GM21619 (cell line): ENCODE measurements at regions not wholly inside any gene's neighbourhood (a gene's known extent, or its start where the extent isn't known, plus 50 kb on each side); places are given as distances from the start of the nearest gene placed in this dataset.
"Not testable (repeated sequence)": the region's sequence is repeated elsewhere in the genome, so short reads cannot be mapped to it uniquely, and the experiment has no call there.

Experiments
- ATAC-seq: cut with Tn5 transposase; IDR thresholded peaks from one replicate; pipeline ENCODE4 v1.9.1; 2021; ENCODE audit not compliant: unreplicated experiment

DNA sequence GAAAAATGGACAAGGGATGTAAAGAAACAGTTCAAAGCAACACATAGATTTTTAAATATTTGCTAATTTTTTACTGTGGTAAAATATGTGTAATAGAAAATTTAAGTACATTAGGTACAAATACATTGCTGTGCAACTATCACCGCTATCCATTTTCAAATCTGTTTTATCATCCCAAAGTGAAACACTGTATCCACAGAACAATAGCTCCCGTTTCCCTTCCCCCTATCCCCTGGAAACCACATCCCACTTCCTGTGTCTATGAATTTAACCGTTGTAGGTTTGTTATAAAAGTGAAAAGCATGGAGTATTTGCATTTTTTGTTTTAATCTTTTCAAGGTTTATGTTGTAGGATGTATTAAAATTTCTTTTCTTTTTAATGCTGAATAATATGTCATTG, 152.9 kb upstream of the HSFY1 start:
- not testable (repeated sequence) for ATAC-seq

DNA sequence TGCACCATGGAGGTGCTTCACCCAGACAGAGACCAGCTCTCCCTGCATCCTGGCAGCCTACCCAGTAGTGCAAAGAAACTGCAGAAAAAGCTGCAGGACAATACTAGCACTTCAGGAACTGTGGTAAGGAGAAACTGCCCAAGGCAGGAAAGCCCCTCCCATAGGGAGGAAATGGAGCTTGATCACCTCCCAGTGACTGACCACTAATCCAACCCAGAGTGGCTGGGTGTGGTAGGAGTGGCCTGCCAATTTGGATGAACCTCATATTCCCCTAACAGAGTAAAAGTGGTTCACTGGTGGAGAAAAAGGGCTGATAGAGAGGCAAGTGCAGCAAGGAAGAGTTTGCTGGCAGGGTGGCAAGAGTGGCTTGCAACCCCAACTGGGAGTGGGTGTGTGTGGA, 125.7 kb upstream of the HSFY1 start:
- ATAC-seq, result not testable (repeated sequence)

- ATAC-seq, result peak; percentile 63
Measured at GRCh38 chrY:18421457-18421856, 125.1 kb upstream of the HSFY1 start.

DNA sequence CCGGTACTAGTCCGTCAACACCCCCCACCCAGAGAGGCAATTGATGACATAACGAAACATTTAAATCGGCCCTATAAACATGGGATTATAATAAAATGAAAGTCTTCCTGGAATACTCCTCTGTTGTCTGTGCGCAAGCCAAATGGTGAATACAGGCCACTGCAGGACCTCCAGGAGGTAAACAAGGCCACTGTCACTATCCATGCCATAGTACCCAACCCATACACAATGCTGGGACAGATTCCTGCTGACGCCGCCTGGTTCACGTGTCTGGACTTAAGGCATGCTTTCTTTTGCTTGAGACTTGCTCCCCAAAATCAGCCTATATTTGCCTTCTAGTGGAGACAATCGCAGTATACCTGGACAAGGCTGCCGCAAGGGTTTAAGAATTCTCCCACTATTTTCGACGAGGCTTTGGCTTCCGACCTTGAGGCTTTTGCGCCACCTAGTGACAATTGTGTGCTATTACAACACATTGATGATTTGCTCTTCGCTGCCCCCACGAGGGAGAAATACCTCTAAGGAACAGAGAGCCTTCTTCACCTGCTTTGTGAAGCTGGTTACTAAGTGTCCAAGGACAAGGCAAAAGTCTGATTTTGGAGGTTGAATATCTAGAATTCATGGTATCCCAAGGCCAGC, 122.4 kb upstream of the HSFY1 start:
- ATAC-seq, result peak; percentile 75

- ATAC-seq, result not testable (repeated sequence)
Measured at GRCh38 chrY:18433540-18433939, 113.0 kb upstream of the HSFY1 start.

- ATAC-seq, result peak; percentile 87
Measured at GRCh38 chrY:18445853-18446252, 100.7 kb upstream of the HSFY1 start.

GRCh38 chrY:18452815-18453214, 93.7 kb upstream of the HSFY1 start:
- ATAC-seq, result not testable (repeated sequence)

DNA sequence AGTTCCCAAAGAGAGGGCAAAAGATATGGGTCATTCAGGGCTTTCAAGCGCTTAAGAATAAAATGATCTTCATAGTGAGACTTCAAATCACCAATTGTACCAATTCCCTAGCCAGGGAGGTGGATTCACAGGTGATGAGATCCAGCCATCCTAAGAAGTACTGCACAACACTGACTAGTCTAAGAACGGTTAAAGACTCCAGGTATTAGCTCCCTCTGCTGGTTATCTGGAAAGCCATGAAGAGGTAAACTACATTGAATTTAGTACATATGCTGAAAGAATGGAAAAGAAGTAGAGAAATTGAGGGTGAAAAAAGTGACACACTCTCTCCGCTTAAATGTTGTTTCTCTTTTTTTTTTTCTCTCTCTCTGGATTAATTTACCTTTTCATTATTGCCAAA, 87.4 kb upstream of the HSFY1 start:
- not testable (repeated sequence) for ATAC-seq

- ATAC-seq, result not testable (repeated sequence)
Measured at GRCh38 chrY:18461211-18461911, 85.2 kb upstream of the HSFY1 start.

GRCh38 chrY:18464812-18465211, 81.7 kb upstream of the HSFY1 start:
- not testable (repeated sequence) for ATAC-seq

DNA sequence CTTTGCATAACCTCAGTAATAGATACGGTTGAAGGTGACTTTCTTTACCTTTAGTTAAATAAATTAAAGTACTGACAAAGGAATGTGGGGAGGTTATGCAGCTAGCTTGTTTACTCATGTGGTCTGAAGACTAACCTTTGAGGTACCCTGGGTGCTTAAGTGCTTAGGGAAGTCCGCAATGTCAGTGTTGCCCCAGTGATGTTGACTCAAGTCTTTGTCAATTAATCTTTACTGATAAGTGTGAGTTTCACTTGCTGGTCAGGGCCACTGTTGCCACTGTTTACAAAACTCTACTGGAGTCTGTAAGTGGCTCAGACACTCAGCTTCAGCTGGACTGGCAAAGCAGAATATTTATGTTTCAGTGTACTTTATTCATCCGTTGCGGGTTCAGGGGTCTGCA, 79.9 kb upstream of the HSFY1 start:
- not testable (repeated sequence) for ATAC-seq

- ATAC-seq, result not testable (repeated sequence)
Measured at GRCh38 chrY:18483354-18483753, 63.2 kb upstream of the HSFY1 start.
